A673 (cell line): ENCODE measurements at regions not wholly inside any gene's neighbourhood (a gene's known extent, or its start where the extent isn't known, plus 50 kb on each side); places are given as distances from the start of the nearest gene placed in this dataset.

Source experiments
- EZH2 ChIP-seq: fragments of 200-600 bp; sonication (generic); IDR thresholded peaks from 2 replicates; pipeline ENCODE4 v1.6.1; 2017; ENCODE audit warnings: borderline replicate concordance, low read depth, mild to moderate bottlenecking, mixed read lengths, antibody characterized with exemption, low read length; ENCODE audit not compliant: poor library complexity, severe bottlenecking
- TF ChIP-seq, protein P1 (sequence below): fragments of 300-800, 200-600 bp; sonication (generic); conservative IDR thresholded peaks from 2 replicates; pipeline ENCODE4 v1.5.1; 2017; ENCODE audit warnings: low read depth, mild to moderate bottlenecking, antibody characterized with exemption, low read length, moderate library complexity, mixed read lengths

- no peak for TF ChIP-seq EZH2
- TF ChIP-seq, protein P1, sequence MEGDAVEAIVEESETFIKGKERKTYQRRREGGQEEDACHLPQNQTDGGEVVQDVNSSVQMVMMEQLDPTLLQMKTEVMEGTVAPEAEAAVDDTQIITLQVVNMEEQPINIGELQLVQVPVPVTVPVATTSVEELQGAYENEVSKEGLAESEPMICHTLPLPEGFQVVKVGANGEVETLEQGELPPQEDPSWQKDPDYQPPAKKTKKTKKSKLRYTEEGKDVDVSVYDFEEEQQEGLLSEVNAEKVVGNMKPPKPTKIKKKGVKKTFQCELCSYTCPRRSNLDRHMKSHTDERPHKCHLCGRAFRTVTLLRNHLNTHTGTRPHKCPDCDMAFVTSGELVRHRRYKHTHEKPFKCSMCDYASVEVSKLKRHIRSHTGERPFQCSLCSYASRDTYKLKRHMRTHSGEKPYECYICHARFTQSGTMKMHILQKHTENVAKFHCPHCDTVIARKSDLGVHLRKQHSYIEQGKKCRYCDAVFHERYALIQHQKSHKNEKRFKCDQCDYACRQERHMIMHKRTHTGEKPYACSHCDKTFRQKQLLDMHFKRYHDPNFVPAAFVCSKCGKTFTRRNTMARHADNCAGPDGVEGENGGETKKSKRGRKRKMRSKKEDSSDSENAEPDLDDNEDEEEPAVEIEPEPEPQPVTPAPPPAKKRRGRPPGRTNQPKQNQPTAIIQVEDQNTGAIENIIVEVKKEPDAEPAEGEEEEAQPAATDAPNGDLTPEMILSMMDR: no peak
Observed at GRCh38 chr12:90058704-90059103, 350.1 kb upstream of the ATP2B1 start.
